ENCODE measurements at regions not wholly inside any gene's neighbourhood (a gene's known extent, or its start where the extent isn't known, plus 50 kb on each side); places are given as distances from the start of the nearest gene placed in this dataset.

DNA sequence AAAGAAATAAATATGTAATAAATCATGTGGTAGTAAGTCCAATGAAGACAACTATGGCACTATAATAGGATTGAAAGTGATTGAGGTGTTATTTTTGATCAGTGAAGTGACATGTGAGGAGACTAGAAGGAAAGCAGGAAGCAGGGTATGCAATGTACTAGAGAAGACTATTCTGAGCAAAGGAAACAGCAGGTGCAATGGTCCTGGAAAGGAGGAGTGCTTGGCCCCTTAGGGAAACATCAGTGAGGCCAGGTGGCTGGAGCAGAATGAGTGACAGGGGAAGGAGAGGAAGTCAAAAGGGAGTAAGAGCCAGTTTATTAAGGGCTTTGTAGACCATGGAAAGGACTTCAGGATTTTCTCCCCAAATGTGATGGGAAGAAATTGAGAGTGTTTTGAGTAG is 207.6 kb upstream of the HCCS start:
- TF ChIP-seq, protein P1, sequence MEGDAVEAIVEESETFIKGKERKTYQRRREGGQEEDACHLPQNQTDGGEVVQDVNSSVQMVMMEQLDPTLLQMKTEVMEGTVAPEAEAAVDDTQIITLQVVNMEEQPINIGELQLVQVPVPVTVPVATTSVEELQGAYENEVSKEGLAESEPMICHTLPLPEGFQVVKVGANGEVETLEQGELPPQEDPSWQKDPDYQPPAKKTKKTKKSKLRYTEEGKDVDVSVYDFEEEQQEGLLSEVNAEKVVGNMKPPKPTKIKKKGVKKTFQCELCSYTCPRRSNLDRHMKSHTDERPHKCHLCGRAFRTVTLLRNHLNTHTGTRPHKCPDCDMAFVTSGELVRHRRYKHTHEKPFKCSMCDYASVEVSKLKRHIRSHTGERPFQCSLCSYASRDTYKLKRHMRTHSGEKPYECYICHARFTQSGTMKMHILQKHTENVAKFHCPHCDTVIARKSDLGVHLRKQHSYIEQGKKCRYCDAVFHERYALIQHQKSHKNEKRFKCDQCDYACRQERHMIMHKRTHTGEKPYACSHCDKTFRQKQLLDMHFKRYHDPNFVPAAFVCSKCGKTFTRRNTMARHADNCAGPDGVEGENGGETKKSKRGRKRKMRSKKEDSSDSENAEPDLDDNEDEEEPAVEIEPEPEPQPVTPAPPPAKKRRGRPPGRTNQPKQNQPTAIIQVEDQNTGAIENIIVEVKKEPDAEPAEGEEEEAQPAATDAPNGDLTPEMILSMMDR (conservative IDR thresholded peaks at IDR 0.05; ENCODE audit: low read length): no peak
- TF ChIP-seq EZH2phosphoT487 (IDR thresholded peaks at IDR 0.05; ENCODE audit: borderline replicate concordance): no peak
